DMS 273 (cell line): ENCODE measurements at regions not wholly inside any gene's neighbourhood (a gene's known extent, or its start where the extent isn't known, plus 50 kb on each side); places are given as distances from the start of the nearest gene placed in this dataset.
A peak's percentile ranks its signal among the peaks of the same experiment; 100 is the strongest.

ENCODE experiments used
- DNase-seq: peaks from one replicate; lab custom pipeline; 2025; ENCODE audit not compliant: unreplicated experiment; lab: John Stamatoyannopoulos, UW

GRCh38 chr7:47724335-47724982 lies 142.5 kb upstream of the TNS3 start:
- DNase-seq = peak; percentile 30

- no peak for DNase-seq
These were observed 140.2 kb upstream of the TNS3 start for GRCh38 chr7:47722126-47722525.

- no peak for DNase-seq
These were observed 139.8 kb upstream of the TNS3 start for GRCh38 chr7:47721670-47722069.

- DNase-seq = no peak
These were observed 139.0 kb upstream of the TNS3 start for GRCh38 chr7:47720907-47721244.

GRCh38 chr7:47720141-47720906 lies 138.4 kb upstream of the TNS3 start:
- DNase-seq = no peak

- DNase-seq = no peak
These were observed 137.8 kb upstream of the TNS3 start for GRCh38 chr7:47719675-47720074.

- DNase-seq = no peak
These were observed 133.7 kb upstream of the TNS3 start for GRCh38 chr7:47715631-47716068.

GRCh38 chr7:47714669-47715607 lies 133.0 kb upstream of the TNS3 start:
- no peak for DNase-seq

GRCh38 chr7:47713595-47713994 lies 131.7 kb upstream of the TNS3 start:
- DNase-seq = no peak

- no peak for DNase-seq
These were observed 130.5 kb upstream of the TNS3 start for GRCh38 chr7:47712416-47712815.

GRCh38 chr7:47711776-47712175 lies 129.9 kb upstream of the TNS3 start:
- no peak for DNase-seq

GRCh38 chr7:47710201-47710935 lies 128.5 kb upstream of the TNS3 start:
- DNase-seq = no peak

- DNase-seq = no peak
These were observed 127.5 kb upstream of the TNS3 start for GRCh38 chr7:47709451-47709850.

GRCh38 chr7:47709051-47709450 lies 127.1 kb upstream of the TNS3 start:
- DNase-seq = no peak

GRCh38 chr7:47707583-47707982 lies 125.7 kb upstream of the TNS3 start:
- no peak for DNase-seq

- no peak for DNase-seq
These were observed 123.0 kb upstream of the TNS3 start for GRCh38 chr7:47704936-47705335.

- DNase-seq = peak; percentile 50
These were observed 120.2 kb upstream of the TNS3 start for GRCh38 chr7:47702080-47702479.

GRCh38 chr7:47698386-47698785 lies 116.5 kb upstream of the TNS3 start:
- no peak for DNase-seq

GRCh38 chr7:47697543-47697942 lies 115.6 kb upstream of the TNS3 start:
- DNase-seq = no peak

- no peak for DNase-seq
These were observed 114.3 kb upstream of the TNS3 start for GRCh38 chr7:47696152-47696710.

GRCh38 chr7:47693216-47693615 lies 111.3 kb upstream of the TNS3 start:
- DNase-seq = no peak
